ENCODE measurements at regions not wholly inside any gene's neighbourhood (a gene's known extent, or its start where the extent isn't known, plus 50 kb on each side); places are given as distances from the start of the nearest gene placed in this dataset.

DNA sequence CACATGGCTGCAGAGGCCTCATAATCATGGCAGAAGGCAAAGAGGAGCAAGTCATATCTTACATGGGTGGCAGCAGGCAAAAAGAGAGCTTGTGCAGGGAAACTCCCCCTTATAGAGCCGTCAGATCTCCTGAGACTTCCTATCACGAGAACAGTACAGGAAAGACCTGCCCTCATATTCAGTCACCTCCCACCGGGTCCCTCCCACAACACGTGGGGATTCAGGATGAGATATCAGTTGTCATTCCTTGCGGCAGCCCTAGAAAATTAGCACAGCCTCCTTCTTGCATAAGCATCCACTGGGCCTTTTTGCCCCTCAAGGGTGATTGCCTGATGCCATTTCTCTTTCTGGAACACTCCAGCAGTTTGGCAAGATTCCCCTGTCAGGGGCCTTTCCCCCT lies 61.7 kb upstream of the STX18 start:
- TF ChIP-seq NFIC (IDR thresholded peaks at IDR 0.05; ENCODE audit: low read depth, low read length) (no peak), ZNF274 (IDR thresholded peaks at IDR 0.05; ENCODE audit: insufficient read depth, insufficient read length) (no peak), POLR2AphosphoS5 (IDR thresholded peaks at IDR 0.05; ENCODE audit: low read length) (no peak), POLR2A (IDR thresholded peaks at IDR 0.05; ENCODE audit: low read depth, low read length) (no peak), CHD2 (IDR thresholded peaks at IDR 0.05; ENCODE audit: borderline replicate concordance, low read depth, low read length) (no peak), RFX5 (IDR thresholded peaks at IDR 0.05; ENCODE audit: low read depth, low read length) (no peak), ZNF217 (IDR thresholded peaks at IDR 0.05) (no peak), FOXK2 (IDR thresholded peaks at IDR 0.05) (no peak), NFYB (IDR thresholded peaks at IDR 0.05; ENCODE audit: insufficient read depth, low read depth, low read length) (no peak)
- TF ChIP-seq, protein P1, sequence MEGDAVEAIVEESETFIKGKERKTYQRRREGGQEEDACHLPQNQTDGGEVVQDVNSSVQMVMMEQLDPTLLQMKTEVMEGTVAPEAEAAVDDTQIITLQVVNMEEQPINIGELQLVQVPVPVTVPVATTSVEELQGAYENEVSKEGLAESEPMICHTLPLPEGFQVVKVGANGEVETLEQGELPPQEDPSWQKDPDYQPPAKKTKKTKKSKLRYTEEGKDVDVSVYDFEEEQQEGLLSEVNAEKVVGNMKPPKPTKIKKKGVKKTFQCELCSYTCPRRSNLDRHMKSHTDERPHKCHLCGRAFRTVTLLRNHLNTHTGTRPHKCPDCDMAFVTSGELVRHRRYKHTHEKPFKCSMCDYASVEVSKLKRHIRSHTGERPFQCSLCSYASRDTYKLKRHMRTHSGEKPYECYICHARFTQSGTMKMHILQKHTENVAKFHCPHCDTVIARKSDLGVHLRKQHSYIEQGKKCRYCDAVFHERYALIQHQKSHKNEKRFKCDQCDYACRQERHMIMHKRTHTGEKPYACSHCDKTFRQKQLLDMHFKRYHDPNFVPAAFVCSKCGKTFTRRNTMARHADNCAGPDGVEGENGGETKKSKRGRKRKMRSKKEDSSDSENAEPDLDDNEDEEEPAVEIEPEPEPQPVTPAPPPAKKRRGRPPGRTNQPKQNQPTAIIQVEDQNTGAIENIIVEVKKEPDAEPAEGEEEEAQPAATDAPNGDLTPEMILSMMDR (IDR thresholded peaks at IDR 0.05 in 2 of 3, conservative IDR thresholded peaks at IDR 0.05 in 1 of 3; ENCODE audit: control insufficient read depth in 2 of 3, extremely low read depth in 1 of 3, insufficient read depth in 1 of 3, low read depth in 3 of 3, low read length in 3 of 3), result no peak
- TF ChIP-seq, protein P2, sequence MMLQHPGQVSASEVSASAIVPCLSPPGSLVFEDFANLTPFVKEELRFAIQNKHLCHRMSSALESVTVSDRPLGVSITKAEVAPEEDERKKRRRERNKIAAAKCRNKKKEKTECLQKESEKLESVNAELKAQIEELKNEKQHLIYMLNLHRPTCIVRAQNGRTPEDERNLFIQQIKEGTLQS (IDR thresholded peaks at IDR 0.05; ENCODE audit: borderline replicate concordance, extremely low read depth, low read depth, low read length), result no peak
- TF ChIP-seq, protein P3, sequence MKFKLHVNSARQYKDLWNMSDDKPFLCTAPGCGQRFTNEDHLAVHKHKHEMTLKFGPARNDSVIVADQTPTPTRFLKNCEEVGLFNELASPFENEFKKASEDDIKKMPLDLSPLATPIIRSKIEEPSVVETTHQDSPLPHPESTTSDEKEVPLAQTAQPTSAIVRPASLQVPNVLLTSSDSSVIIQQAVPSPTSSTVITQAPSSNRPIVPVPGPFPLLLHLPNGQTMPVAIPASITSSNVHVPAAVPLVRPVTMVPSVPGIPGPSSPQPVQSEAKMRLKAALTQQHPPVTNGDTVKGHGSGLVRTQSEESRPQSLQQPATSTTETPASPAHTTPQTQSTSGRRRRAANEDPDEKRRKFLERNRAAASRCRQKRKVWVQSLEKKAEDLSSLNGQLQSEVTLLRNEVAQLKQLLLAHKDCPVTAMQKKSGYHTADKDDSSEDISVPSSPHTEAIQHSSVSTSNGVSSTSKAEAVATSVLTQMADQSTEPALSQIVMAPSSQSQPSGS (IDR thresholded peaks at IDR 0.05; ENCODE audit: low read length), result no peak
- TF ChIP-seq, protein P4, sequence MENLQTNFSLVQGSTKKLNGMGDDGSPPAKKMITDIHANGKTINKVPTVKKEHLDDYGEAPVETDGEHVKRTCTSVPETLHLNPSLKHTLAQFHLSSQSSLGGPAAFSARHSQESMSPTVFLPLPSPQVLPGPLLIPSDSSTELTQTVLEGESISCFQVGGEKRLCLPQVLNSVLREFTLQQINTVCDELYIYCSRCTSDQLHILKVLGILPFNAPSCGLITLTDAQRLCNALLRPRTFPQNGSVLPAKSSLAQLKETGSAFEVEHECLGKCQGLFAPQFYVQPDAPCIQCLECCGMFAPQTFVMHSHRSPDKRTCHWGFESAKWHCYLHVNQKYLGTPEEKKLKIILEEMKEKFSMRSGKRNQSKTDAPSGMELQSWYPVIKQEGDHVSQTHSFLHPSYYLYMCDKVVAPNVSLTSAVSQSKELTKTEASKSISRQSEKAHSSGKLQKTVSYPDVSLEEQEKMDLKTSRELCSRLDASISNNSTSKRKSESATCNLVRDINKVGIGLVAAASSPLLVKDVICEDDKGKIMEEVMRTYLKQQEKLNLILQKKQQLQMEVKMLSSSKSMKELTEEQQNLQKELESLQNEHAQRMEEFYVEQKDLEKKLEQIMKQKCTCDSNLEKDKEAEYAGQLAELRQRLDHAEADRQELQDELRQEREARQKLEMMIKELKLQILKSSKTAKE (IDR thresholded peaks at IDR 0.05; ENCODE audit: low read depth, poor library complexity, severe bottlenecking), result no peak

Measured in GM12878 (cell line).